ENCODE measurements at regions not wholly inside any gene's neighbourhood (a gene's known extent, or its start where the extent isn't known, plus 50 kb on each side); places are given as distances from the start of the nearest gene placed in this dataset.
"Not testable (repeated sequence)": the region's sequence is repeated elsewhere in the genome, so short reads cannot be mapped to it uniquely, and the experiment has no call there.

- H3K4me1 Mint-ChIP-seq, result peaks cover 20 to 22% of the 10 kb centered on the region in 2 experiments
- no peak overlapping the region for H4K91ac ChIP-seq (ENCODE audit: insufficient read length, low read depth, low read length)
- no peaks in the 10 kb centered on the region for H3K79me2 ChIP-seq (ENCODE audit: insufficient read depth, low read length)
- H3K9me3 ChIP-seq (ENCODE audit: control insufficient read depth, low read depth, low read length), result no peaks in the 10 kb centered on the region
- no peaks in the 10 kb centered on the region for H4K20me1 ChIP-seq (ENCODE audit: control insufficient read depth, insufficient read depth, insufficient read length)
- peaks cover 11 to 13% of the 10 kb centered on the region in 2 experiments for H3K9me3 Mint-ChIP-seq
- peaks cover 0 to 14% (median 3%) of the 10 kb centered on the region in 3 experiments; a peak in 4 of 7 replicates for H3K36me3 Mint-ChIP-seq (ENCODE audit: insufficient read depth in 1 of 3, low read depth in 3 of 3)
- no peak for TF ChIP-seq CTCF (conservative IDR thresholded peaks at IDR 0.05)
- no peak overlapping the region for H3K56ac ChIP-seq (ENCODE audit: insufficient read length, low read depth, low read length)
- no CpG with 5 or more reads among the region's 1 CpG for WGBS (ENCODE audit: extremely low coverage, insufficient read length, low lambda C conversion rate)
- H4K5ac ChIP-seq (ENCODE audit: insufficient read length, low read depth, low read length), result no peak overlapping the region
- no peak overlapping the region for H4K8ac ChIP-seq (replicated peaks; ENCODE audit: insufficient read length, low read depth, low read length)
- no peak overlapping the region for H3K14ac ChIP-seq (ENCODE audit: insufficient read depth, low read length)
- H3K27ac ChIP-seq (ENCODE audit: insufficient read length, low read depth, low read length), result no peak overlapping the region
- H3K4ac ChIP-seq (ENCODE audit: low read depth, low read length), result no peak overlapping the region
- no peaks in the 10 kb centered on the region for H3K23me2 ChIP-seq (ENCODE audit: insufficient read length, low read depth, low read length, poor library complexity, severe bottlenecking)
- no peak overlapping the region for H3K4me3 Mint-ChIP-seq
- no peak overlapping the region for H2BK5ac ChIP-seq (ENCODE audit: insufficient read length, low read length)
- no peak overlapping the region for H3K18ac ChIP-seq (ENCODE audit: insufficient read length, low read depth, low read length)
- H3K79me1 ChIP-seq (ENCODE audit: insufficient read depth, low read depth, low read length, poor library complexity, severe bottlenecking), result no peaks in the 10 kb centered on the region
- no peak overlapping the region for H3K23ac ChIP-seq (ENCODE audit: insufficient read length, low read depth, low read length)
- peak overlapping the region; percentile 38 for H3K4me2 ChIP-seq (ENCODE audit: insufficient read depth, insufficient read length, low read length)
- H3K4me1 ChIP-seq (ENCODE audit: insufficient read depth, low read length), result peaks cover 5% of the 10 kb centered on the region
- no peak overlapping the region for H3K27ac Mint-ChIP-seq
- H2AFZ ChIP-seq (ENCODE audit: low read length), result no peak overlapping the region
- no peak for DNase-seq
- H2BK20ac ChIP-seq (ENCODE audit: low read depth, low read length, poor library complexity, severe bottlenecking), result no peak overlapping the region
- H2BK12ac ChIP-seq (ENCODE audit: insufficient read length, low read depth, low read length), result no peak overlapping the region
- no peak overlapping the region for H3T11ph ChIP-seq (ENCODE audit: low read length)
- no peak overlapping the region for H2BK15ac ChIP-seq (ENCODE audit: low read depth, low read length)
- no peak overlapping the region for H2AK5ac ChIP-seq (ENCODE audit: insufficient read length, low read length)
- H2BK120ac ChIP-seq (ENCODE audit: low read depth, low read length, poor library complexity, severe bottlenecking), result no peak overlapping the region
- no peaks in the 10 kb centered on the region for H3K27me3 ChIP-seq (ENCODE audit: insufficient read depth, low read length)
- no peak overlapping the region for H3K9ac ChIP-seq (ENCODE audit: extremely low read depth, insufficient read length, low read length)
- peaks cover 17% of the 10 kb centered on the region for H3K27me3 Mint-ChIP-seq (ENCODE audit: low read depth)
Measured at GRCh38 chr4:40693946-40694345, 55.8 kb upstream of the NSUN7 start.

- no CpG with 5 or more reads among the region's 6 CpGs for whole genome bisulfite sequencing (ENCODE audit: extremely low coverage, insufficient read length, low lambda C conversion rate)
- not testable (repeated sequence) for H3K9ac ChIP-seq (ENCODE audit: extremely low read depth, insufficient read length, low read length); H3T11ph ChIP-seq (ENCODE audit: low read length); H3K4me1 ChIP-seq (ENCODE audit: insufficient read depth, low read length); H3K27me3 ChIP-seq (ENCODE audit: insufficient read depth, low read length); H4K91ac ChIP-seq (ENCODE audit: insufficient read length, low read depth, low read length); H4K20me1 ChIP-seq (ENCODE audit: control insufficient read depth, insufficient read depth, insufficient read length); H2BK20ac ChIP-seq (ENCODE audit: low read depth, low read length, poor library complexity, severe bottlenecking); DNase-seq; H2BK5ac ChIP-seq (ENCODE audit: insufficient read length, low read length); H3K27ac ChIP-seq (ENCODE audit: insufficient read length, low read depth, low read length); H3K36me3 Mint-ChIP-seq (ENCODE audit: insufficient read depth in 1 of 3, low read depth in 3 of 3); H3K79me2 ChIP-seq (ENCODE audit: insufficient read depth, low read length); H3K14ac ChIP-seq (ENCODE audit: insufficient read depth, low read length); H2BK120ac ChIP-seq (ENCODE audit: low read depth, low read length, poor library complexity, severe bottlenecking); H3K56ac ChIP-seq (ENCODE audit: insufficient read length, low read depth, low read length); H2AFZ ChIP-seq (ENCODE audit: low read length); H2BK15ac ChIP-seq (ENCODE audit: low read depth, low read length); H3K4me3 Mint-ChIP-seq; H3K79me1 ChIP-seq (ENCODE audit: insufficient read depth, low read depth, low read length, poor library complexity, severe bottlenecking); H3K9me3 Mint-ChIP-seq; H3K27ac Mint-ChIP-seq; H3K23ac ChIP-seq (ENCODE audit: insufficient read length, low read depth, low read length); H3K23me2 ChIP-seq (ENCODE audit: insufficient read length, low read depth, low read length, poor library complexity, severe bottlenecking); H2AK5ac ChIP-seq (ENCODE audit: insufficient read length, low read length); H3K9me3 ChIP-seq (ENCODE audit: control insufficient read depth, low read depth, low read length); H2BK12ac ChIP-seq (ENCODE audit: insufficient read length, low read depth, low read length); H3K4ac ChIP-seq (ENCODE audit: low read depth, low read length); H4K5ac ChIP-seq (ENCODE audit: insufficient read length, low read depth, low read length); H3K4me2 ChIP-seq (ENCODE audit: insufficient read depth, insufficient read length, low read length); H3K18ac ChIP-seq (ENCODE audit: insufficient read length, low read depth, low read length); H4K8ac ChIP-seq (replicated peaks; ENCODE audit: insufficient read length, low read depth, low read length)
- Mint-ChIP-seq H3K27me3 (ENCODE audit: low read depth) (peaks cover 18% of the 10 kb centered on the region), H3K4me1 (peaks cover 19 to 32% of the 10 kb centered on the region in 2 experiments)
Measured at GRCh38 chr4:40697476-40697875, 52.3 kb upstream of the NSUN7 start.
